Retinal pigment epithelial cell (primary cell): ENCODE measurements at regions not wholly inside any gene's neighbourhood (a gene's known extent, or its start where the extent isn't known, plus 50 kb on each side); places are given as distances from the start of the nearest gene placed in this dataset.

ENCODE experiments used
- DNase-seq: peaks from one replicate; pipeline ENCODE4 v3.0.0-alpha.2; 2010; ENCODE audit warnings: low read depth
- H3K4me3 ChIP-seq: 2 replicates; pipeline ENCODE4 v1.5.1; 2011; ENCODE audit warnings: mild to moderate bottlenecking, low read length, control low read depth, moderate library complexity
- TF ChIP-seq, protein P1 (sequence below): conservative IDR thresholded peaks from 2 replicates; pipeline ENCODE4 v1.5.1; 2011; ENCODE audit warnings: low read depth, low read length, control low read depth, inconsistent platforms

GRCh38 chr9:90408659-90409058 is 234.0 kb downstream of the DIRAS2 start:
- TF ChIP-seq, protein P1, sequence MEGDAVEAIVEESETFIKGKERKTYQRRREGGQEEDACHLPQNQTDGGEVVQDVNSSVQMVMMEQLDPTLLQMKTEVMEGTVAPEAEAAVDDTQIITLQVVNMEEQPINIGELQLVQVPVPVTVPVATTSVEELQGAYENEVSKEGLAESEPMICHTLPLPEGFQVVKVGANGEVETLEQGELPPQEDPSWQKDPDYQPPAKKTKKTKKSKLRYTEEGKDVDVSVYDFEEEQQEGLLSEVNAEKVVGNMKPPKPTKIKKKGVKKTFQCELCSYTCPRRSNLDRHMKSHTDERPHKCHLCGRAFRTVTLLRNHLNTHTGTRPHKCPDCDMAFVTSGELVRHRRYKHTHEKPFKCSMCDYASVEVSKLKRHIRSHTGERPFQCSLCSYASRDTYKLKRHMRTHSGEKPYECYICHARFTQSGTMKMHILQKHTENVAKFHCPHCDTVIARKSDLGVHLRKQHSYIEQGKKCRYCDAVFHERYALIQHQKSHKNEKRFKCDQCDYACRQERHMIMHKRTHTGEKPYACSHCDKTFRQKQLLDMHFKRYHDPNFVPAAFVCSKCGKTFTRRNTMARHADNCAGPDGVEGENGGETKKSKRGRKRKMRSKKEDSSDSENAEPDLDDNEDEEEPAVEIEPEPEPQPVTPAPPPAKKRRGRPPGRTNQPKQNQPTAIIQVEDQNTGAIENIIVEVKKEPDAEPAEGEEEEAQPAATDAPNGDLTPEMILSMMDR = no peak
- H3K4me3 ChIP-seq = no peak overlapping the region
- DNase-seq = no peak

- no peak for DNase-seq
- TF ChIP-seq, protein P1 = no peak
- no peak overlapping the region for H3K4me3 ChIP-seq
Observed at GRCh38 chr9:90419221-90419851, 223.3 kb downstream of the DIRAS2 start.

DNA sequence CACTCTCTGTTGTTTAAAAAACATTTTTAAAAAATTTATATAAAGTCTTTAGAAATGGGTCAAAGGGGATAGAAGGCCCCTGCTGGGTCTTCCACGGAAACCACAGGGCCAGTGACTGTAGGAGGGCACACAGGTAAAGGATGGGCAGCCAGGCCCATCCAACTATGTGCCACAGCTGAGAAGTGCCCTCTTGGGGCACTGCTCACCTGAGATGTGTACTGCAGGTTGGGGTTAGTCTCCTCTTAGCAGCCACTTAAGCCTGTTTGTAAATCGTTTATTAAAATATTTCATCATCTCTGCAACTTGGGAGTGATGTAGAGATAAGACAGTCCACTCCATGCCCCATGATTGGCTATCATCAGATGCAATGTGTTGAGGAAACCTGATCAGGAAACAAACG is 222.4 kb downstream of the DIRAS2 start:
- TF ChIP-seq, protein P1 = no peak
- DNase-seq = no peak
- H3K4me3 ChIP-seq = no peak overlapping the region

GRCh38 chr9:90420768-90421513 is 221.7 kb downstream of the DIRAS2 start:
- no peak for DNase-seq

DNA sequence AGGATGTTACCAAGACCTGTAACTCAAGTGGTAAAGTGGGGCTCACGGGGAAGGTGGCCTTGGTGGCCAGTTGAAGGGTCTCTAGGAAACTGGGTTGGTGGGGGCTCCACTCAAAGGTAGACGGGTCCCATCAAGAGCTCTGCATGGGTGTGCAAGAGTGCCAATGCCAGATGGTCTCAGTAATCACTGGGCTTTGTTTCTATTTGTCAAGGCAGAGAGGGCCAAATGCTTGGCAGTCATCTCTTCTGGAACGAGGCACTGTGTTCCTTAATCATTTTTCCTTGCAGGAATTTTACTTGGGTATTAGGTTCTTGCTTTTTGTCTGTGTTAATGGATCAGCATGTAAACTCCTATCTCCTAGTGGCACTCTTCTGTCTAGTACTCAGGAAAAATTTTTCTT is 220.8 kb downstream of the DIRAS2 start:
- DNase-seq = no peak
- no peak overlapping the region for H3K4me3 ChIP-seq
- TF ChIP-seq, protein P1 = no peak

More at GRCh38 chr9:90420768-90421513, 221.7 kb downstream of the DIRAS2 start:
- TF ChIP-seq, protein P1 = no peak
- no peak overlapping the region for H3K4me3 ChIP-seq

GRCh38 chr9:90423661-90424193 is 218.9 kb downstream of the DIRAS2 start:
- DNase-seq = no peak
- TF ChIP-seq, protein P1 = no peak
- no peak overlapping the region for H3K4me3 ChIP-seq

GRCh38 chr9:90428517-90428916 is 214.1 kb downstream of the DIRAS2 start:
- TF ChIP-seq, protein P1 = no peak
- no peak for DNase-seq

More at GRCh38 chr9:90428517-90428916, 214.1 kb downstream of the DIRAS2 start:
- H3K4me3 ChIP-seq = no peak overlapping the region
